HCT116 (cell line): ENCODE measurements at regions not wholly inside any gene's neighbourhood (a gene's known extent, or its start where the extent isn't known, plus 50 kb on each side); places are given as distances from the start of the nearest gene placed in this dataset.

Source experiments
- ATAC-seq: fragments of 200-7000 bp; cut with Tn5 transposase; 2 replicates; pipeline ENCODE4 v1.9.1; 2020; ENCODE audit warnings: mild to moderate bottlenecking, moderate library complexity
- BruUV-seq: library from RNA; stranded (reverse); fragments of 400-500 nt; replicated peaks from 2 replicates; lab custom pipeline; 2021; lab: Mats Ljungman, UMichigan
- CTCF ChIA-PET: fragments of 300-600 bp; sonication (Branson Sonifier 250); formaldehyde crosslinking; loops from one replicate; lab custom pipeline; 2021; ENCODE audit warnings: antibody characterized with exemption; lab: Charles Lee
- POLR2A ChIA-PET: fragments of 300-600, 350-600 bp; sonication (Branson Sonifier 250); formaldehyde crosslinking; loops from one replicate; lab custom pipeline; 2021; ENCODE audit warnings: antibody characterized with exemption; lab: Charles Lee
- RAD21 ChIA-PET, 2 experiments: fragments of 300-600 bp; sonication (Branson Sonifier 250); formaldehyde crosslinking; loops; one replicate each; lab custom pipeline; 2023; ENCODE audit warnings: low total read pairs in 2 of 2; ENCODE audit not compliant: uncharacterized antibody in 2 of 2, unreplicated experiment in 2 of 2, low non-redundant PET in 1 of 2; lab: Charles Lee
- DNase-seq: peaks from one replicate; pipeline ENCODE4 v3.0.0-alpha.2; 2010; ENCODE audit warnings: low read depth, low spot score
- H2AFZ ChIP-seq: fragments of 200-600 bp; shearing (Covaris generic), sonication (generic); 2 replicates; pipeline ENCODE4 v1.6.1; 2017; ENCODE audit warnings: low read depth, mixed run types, mixed read lengths, antibody characterized with exemption, low read length; ENCODE audit not compliant: poor library complexity, severe bottlenecking
- H3K27ac ChIP-seq: 2 replicates; pipeline ENCODE4 v1.5.1; 2012; ENCODE audit warnings: low read depth, low read length
- H3K27me3 ChIP-seq: fragments of 200-600 bp; sonication (generic); 2 replicates; pipeline ENCODE4 v1.6.1; 2016; ENCODE audit warnings: mixed run types, low read length, mixed read lengths; ENCODE audit not compliant: insufficient read depth
- H3K36me3 ChIP-seq, 2 experiments: fragments of 200-500 bp in 1 of 2; fragments of 200-600 bp in 1 of 2; sonication (Bioruptor generic) in 1 of 2; sonication (generic) in 1 of 2; 2 replicates each; pipeline versions ENCODE4 v1.5.1 to v1.6.1; 2014 to 2016; ENCODE audit warnings: low read length in 2 of 2, inconsistent platforms in 1 of 2, mixed read lengths in 1 of 2, mixed run types in 1 of 2; ENCODE audit not compliant: insufficient read depth in 2 of 2, control insufficient read depth in 1 of 2
- H3K4me1 ChIP-seq, 2 experiments: fragments of 200-600 bp in 1 of 2; sonication (generic) in 1 of 2; 2 replicates each; pipeline versions ENCODE4 v1.5.1 to v1.6.1; 2012 to 2017; ENCODE audit warnings: low read length in 2 of 2, inconsistent platforms in 1 of 2, mild to moderate bottlenecking in 1 of 2, mixed read lengths in 1 of 2, mixed run types in 1 of 2, moderate library complexity in 1 of 2; ENCODE audit not compliant: insufficient read depth in 2 of 2, control insufficient read depth in 1 of 2
- H3K4me2 ChIP-seq: fragments of 200-600 bp; sonication (generic); 2 replicates; pipeline ENCODE4 v1.6.1; 2017; ENCODE audit warnings: mixed run types, low read length, mixed read lengths
- H3K4me3 ChIP-seq, 2 experiments: fragments of 200-600 bp in 1 of 2; sonication (generic) in 1 of 2; replicated peaks in 1 of 2; 2 replicates each; pipeline ENCODE4 v1.5.1; 2011 to 2016; ENCODE audit warnings: low read length in 2 of 2, control low read depth in 1 of 2, low read depth in 1 of 2, mild to moderate bottlenecking in 1 of 2, mixed read lengths in 1 of 2, mixed run types in 1 of 2
- H3K79me2 ChIP-seq: fragments of 200-600 bp; sonication (generic); 2 replicates; pipeline ENCODE4 v1.6.1; 2017; ENCODE audit warnings: mild to moderate bottlenecking, mixed run types, low read length, moderate library complexity, mixed read lengths; ENCODE audit not compliant: insufficient read depth
- H3K9ac ChIP-seq: fragments of 200-600 bp; sonication (generic); 2 replicates; pipeline ENCODE4 v1.6.1; 2016; ENCODE audit warnings: low read length, mixed read lengths
- H3K9me2 ChIP-seq: fragments of 200-600 bp; sonication (generic), shearing (Covaris generic); 2 replicates; pipeline ENCODE4 v1.6.1; 2017; ENCODE audit warnings: mixed run types, mild to moderate bottlenecking, moderate library complexity; ENCODE audit not compliant: insufficient read depth
- H3K9me3 ChIP-seq, 2 experiments: fragments of 200-500 bp in 1 of 2; fragments of 200-600 bp in 1 of 2; sonication (Bioruptor generic) in 1 of 2; sonication (generic) in 1 of 2; 2 replicates each; pipeline ENCODE4 v1.6.1; 2014 to 2017; ENCODE audit warnings: low read length in 2 of 2, mixed read lengths in 2 of 2, inconsistent platforms in 1 of 2, low read depth in 1 of 2, mild to moderate bottlenecking in 1 of 2, mixed run types in 1 of 2, moderate library complexity in 1 of 2; ENCODE audit not compliant: control insufficient read depth in 1 of 2, insufficient read depth in 1 of 2
- H4K20me1 ChIP-seq: fragments of 200-600 bp; sonication (generic), shearing (Covaris generic); 2 replicates; pipeline ENCODE4 v1.6.1; 2017; ENCODE audit warnings: mixed run types, mild to moderate bottlenecking, moderate library complexity; ENCODE audit not compliant: insufficient read depth
- ELF1 ChIP-seq: IDR thresholded peaks from 2 replicates; pipeline ENCODE4 v1.6.1; 2012; ENCODE audit warnings: low read depth, borderline replicate concordance
- FOSL1 ChIP-seq: IDR thresholded peaks from 2 replicates; pipeline ENCODE4 v1.6.1; 2012; ENCODE audit warnings: low read depth
- POLR2A ChIP-seq: IDR thresholded peaks from 2 replicates; pipeline ENCODE4 v1.7.0; 2011; ENCODE audit warnings: borderline replicate concordance; ENCODE audit not compliant: insufficient read depth, insufficient read length; ENCODE audit errors: extremely low read depth
- REST ChIP-seq: IDR thresholded peaks from 2 replicates; pipeline ENCODE4 v1.6.1; 2012; ENCODE audit warnings: low read depth
- SP1 ChIP-seq: IDR thresholded peaks from 2 replicates; pipeline ENCODE4 v1.6.1; 2012; ENCODE audit warnings: low read depth
- SRF ChIP-seq: IDR thresholded peaks from 2 replicates; pipeline ENCODE4 v1.6.1; 2012; ENCODE audit warnings: low read depth
- TCF7L2 ChIP-seq: IDR thresholded peaks from 2 replicates; pipeline ENCODE4 v1.7.0; 2011; ENCODE audit warnings: borderline replicate concordance, inconsistent platforms; ENCODE audit not compliant: insufficient read depth, insufficient read length; ENCODE audit errors: extremely low read depth
- YY1 ChIP-seq: IDR thresholded peaks from 2 replicates; pipeline ENCODE4 v1.6.1; 2011; ENCODE audit warnings: low read length, low read depth, moderate library complexity, mild to moderate bottlenecking; ENCODE audit not compliant: insufficient replicate concordance; ENCODE audit errors: extremely low read depth
- intact Hi-C: fragments of 100-400 bp; cut with micrococcal nuclease; formaldehyde crosslinking; loops from 2 replicates; pipeline ENCODE4 v1.10.0; 2022
- TF ChIP-seq, protein P1 (sequence below): IDR thresholded peaks from 2 replicates; pipeline ENCODE4 v1.6.1; 2012
- TF ChIP-seq, protein P2 (sequence below): IDR thresholded peaks from 2 replicates; pipeline ENCODE4 v1.6.1; 2012
- TF ChIP-seq, protein P3 (sequence below), 3 experiments: fragments of 200-600 bp in 1 of 3; sonication (generic) in 1 of 3; IDR thresholded peaks in 2 of 3; conservative IDR thresholded peaks in 1 of 3; 2 replicates each; pipeline ENCODE4 v1.5.1; 2012 to 2017; ENCODE audit warnings: low read depth in 2 of 3, low read length in 2 of 3, antibody characterized with exemption in 1 of 3, borderline replicate concordance in 1 of 3, control low read depth in 1 of 3, mild to moderate bottlenecking in 1 of 3, mixed read lengths in 1 of 3, mixed run types in 1 of 3, moderate library complexity in 1 of 3; ENCODE audit not compliant: insufficient read depth in 1 of 3

DNA sequence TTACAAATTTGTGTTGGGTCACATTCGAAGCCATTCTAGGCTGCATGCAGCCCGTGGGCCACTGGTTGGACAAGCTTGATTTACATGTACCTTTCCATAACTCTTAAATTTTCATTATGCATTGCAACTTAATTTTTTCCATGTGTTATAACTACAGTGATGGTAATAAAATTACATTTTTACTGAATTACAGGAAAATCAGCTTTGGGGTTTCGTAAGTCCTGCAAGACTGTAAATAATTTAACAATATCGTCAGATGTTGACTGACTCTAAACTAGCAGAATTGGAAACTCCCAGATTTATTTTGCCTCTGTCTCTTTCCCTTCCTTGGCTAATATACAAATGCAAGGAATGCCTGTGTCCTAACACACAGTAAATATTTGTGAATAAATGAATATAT is 88.0 kb upstream of the RAPGEF2 start (continued):
- no peak for TF ChIP-seq REST
- TF ChIP-seq SRF, result no peak
- TF ChIP-seq YY1, result no peak
- TF ChIP-seq, protein P1, sequence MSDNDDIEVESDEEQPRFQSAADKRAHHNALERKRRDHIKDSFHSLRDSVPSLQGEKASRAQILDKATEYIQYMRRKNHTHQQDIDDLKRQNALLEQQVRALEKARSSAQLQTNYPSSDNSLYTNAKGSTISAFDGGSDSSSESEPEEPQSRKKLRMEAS, result no peak
- no peak for TF ChIP-seq POLR2A

DNA sequence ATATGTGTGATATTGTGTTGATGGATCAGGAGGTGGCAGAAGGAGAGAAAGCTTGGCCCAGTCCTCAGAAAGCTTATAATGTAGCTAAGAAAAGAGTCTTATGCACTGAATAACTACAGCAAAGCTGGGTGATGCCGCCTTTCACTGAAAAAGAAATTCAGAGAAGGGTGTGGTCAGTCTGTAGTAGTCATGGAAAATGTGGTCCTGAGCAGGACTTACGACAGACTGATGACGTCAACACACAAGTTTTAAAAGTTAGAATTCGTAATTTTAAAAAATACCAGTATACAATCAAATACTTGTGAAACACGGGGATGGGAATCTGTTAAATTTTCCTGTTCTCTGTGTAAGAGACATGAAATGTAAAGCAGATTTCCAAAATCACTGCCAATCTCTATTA is 87.0 kb upstream of the RAPGEF2 start:
- H3K9me2 ChIP-seq, result no peaks in the 10 kb centered on the region
- H3K4me1 ChIP-seq, result peaks cover 0 to 8% of the 10 kb centered on the region in 2 experiments; a peak in 1 of 4 replicates
- BruUV-seq, result no TSS peak
- intact Hi-C loops, result no loop called here
- DNase-seq, result no peak
- H3K9me3 ChIP-seq, result no peaks in the 10 kb centered on the region
- no peak overlapping the region for H3K4me3 ChIP-seq
- no peak overlapping the region for H3K27ac ChIP-seq
- no peak for ATAC-seq
- H3K27me3 ChIP-seq, result no peaks in the 10 kb centered on the region
- CTCF ChIA-PET, result interaction anchor here (1.4 kb wide), 1 partner anchor 13 kb away, joined by 3 read pairs; no protein-coding TSS in a partner anchor
- H3K9ac ChIP-seq, result no peak overlapping the region
- no peaks in the 10 kb centered on the region for H3K79me2 ChIP-seq
- POLR2A ChIA-PET, result no interaction called here
- H2AFZ ChIP-seq, result no peak overlapping the region
- no peak overlapping the region for H3K4me2 ChIP-seq
- no peaks in the 10 kb centered on the region for H3K36me3 ChIP-seq
- TF ChIP-seq FOSL1 (no peak), ELF1 (no peak), SP1 (no peak), REST (no peak), TCF7L2 (no peak), YY1 (no peak)
- TF ChIP-seq, protein P2, sequence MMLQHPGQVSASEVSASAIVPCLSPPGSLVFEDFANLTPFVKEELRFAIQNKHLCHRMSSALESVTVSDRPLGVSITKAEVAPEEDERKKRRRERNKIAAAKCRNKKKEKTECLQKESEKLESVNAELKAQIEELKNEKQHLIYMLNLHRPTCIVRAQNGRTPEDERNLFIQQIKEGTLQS, result no peak
- TF ChIP-seq, protein P3, sequence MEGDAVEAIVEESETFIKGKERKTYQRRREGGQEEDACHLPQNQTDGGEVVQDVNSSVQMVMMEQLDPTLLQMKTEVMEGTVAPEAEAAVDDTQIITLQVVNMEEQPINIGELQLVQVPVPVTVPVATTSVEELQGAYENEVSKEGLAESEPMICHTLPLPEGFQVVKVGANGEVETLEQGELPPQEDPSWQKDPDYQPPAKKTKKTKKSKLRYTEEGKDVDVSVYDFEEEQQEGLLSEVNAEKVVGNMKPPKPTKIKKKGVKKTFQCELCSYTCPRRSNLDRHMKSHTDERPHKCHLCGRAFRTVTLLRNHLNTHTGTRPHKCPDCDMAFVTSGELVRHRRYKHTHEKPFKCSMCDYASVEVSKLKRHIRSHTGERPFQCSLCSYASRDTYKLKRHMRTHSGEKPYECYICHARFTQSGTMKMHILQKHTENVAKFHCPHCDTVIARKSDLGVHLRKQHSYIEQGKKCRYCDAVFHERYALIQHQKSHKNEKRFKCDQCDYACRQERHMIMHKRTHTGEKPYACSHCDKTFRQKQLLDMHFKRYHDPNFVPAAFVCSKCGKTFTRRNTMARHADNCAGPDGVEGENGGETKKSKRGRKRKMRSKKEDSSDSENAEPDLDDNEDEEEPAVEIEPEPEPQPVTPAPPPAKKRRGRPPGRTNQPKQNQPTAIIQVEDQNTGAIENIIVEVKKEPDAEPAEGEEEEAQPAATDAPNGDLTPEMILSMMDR (IDR thresholded peaks at IDR 0.05 in 2 of 3, conservative IDR thresholded peaks at IDR 0.05 in 1 of 3; ENCODE audit: borderline replicate concordance in 1 of 3, insufficient read depth in 1 of 3, low read depth in 2 of 3, low read length in 2 of 3), result no peak
- TF ChIP-seq, all 23 proteins: peak for 0
- H4K20me1 ChIP-seq, result no peaks in the 10 kb centered on the region
- RAD21 ChIA-PET, result no interaction called here
